Sigmoid colon (tissue), 4 donors: ENCODE measurements at regions not wholly inside any gene's neighbourhood (a gene's known extent, or its start where the extent isn't known, plus 50 kb on each side); places are given as distances from the start of the nearest gene placed in this dataset.

Experiments
- CTCF ChIP-seq, 4 experiments: fragments of 450-650 bp in 3 of 4; fragments of 200-600 bp in 1 of 4; IDR thresholded peaks; one replicate each; pipeline ENCODE4 v1.5.1; 2016 to 2019; ENCODE audit warnings: antibody characterized with exemption in 4 of 4, mild to moderate bottlenecking in 3 of 4, moderate library complexity in 2 of 4
- EP300 ChIP-seq, 4 donors: sonication (generic); formaldehyde crosslinking; IDR thresholded peaks; one replicate each; pipeline ENCODE4 v1.6.1; 2017; ENCODE audit warnings: antibody characterized with exemption in 4 of 4
- POLR2A ChIP-seq, 2 donors: fragments of 450-650 bp; IDR thresholded peaks; one replicate each; pipeline ENCODE4 v1.6.1; 2016; ENCODE audit warnings: antibody characterized with exemption in 2 of 2, mild to moderate bottlenecking in 2 of 2, moderate library complexity in 2 of 2
- POLR2AphosphoS5 ChIP-seq, 4 donors: sonication (generic); formaldehyde crosslinking; IDR thresholded peaks; one replicate each; pipeline ENCODE4 v1.6.1; 2017; ENCODE audit warnings: antibody characterized with exemption in 4 of 4

GRCh38 chr4:181438641-181439040 lies 804.6 kb upstream of the TENM3 start:
- no peak for TF ChIP-seq CTCF (IDR thresholded peaks at IDR 0.05)
- TF ChIP-seq EP300 (IDR thresholded peaks at IDR 0.05): no peak
- TF ChIP-seq POLR2A (IDR thresholded peaks at IDR 0.05): no peak
- no peak for TF ChIP-seq POLR2AphosphoS5 (IDR thresholded peaks at IDR 0.05)
